ENCODE measurements at regions not wholly inside any gene's neighbourhood (a gene's known extent, or its start where the extent isn't known, plus 50 kb on each side); places are given as distances from the start of the nearest gene placed in this dataset.

- Histone ChIP-seq H2AFZ (ENCODE audit: low read length) (no peak overlapping the region), H4K5ac (ENCODE audit: insufficient read length, low read depth, low read length) (no peak overlapping the region), H3K79me2 (ENCODE audit: control insufficient read depth in 1 of 2, insufficient read depth in 2 of 2, low read length in 2 of 2) (no peaks in the 10 kb centered on the region), H3K79me1 (ENCODE audit: low read depth, low read length) (no peaks in the 10 kb centered on the region), H3K4me3 (ENCODE audit: extremely low read depth in 1 of 4, insufficient read depth in 2 of 4, low read depth in 3 of 4, low read length in 4 of 4) (no peak overlapping the region), H3K14ac (ENCODE audit: insufficient read length) (no peak overlapping the region), H3K4me2 (ENCODE audit: insufficient read depth in 1 of 2, low read depth in 2 of 2, low read length in 2 of 2) (no peak overlapping the region), H3K27me3 (replicated peaks in 1 of 4; ENCODE audit: control insufficient read depth in 3 of 4, extremely low read depth in 1 of 4, insufficient read depth in 3 of 4, low read length in 3 of 4) (no peaks in the 10 kb centered on the region), H3K23me2 (ENCODE audit: low read depth, low read length) (no peaks in the 10 kb centered on the region), H4K8ac (ENCODE audit: extremely low read depth, insufficient read depth, low read length) (no peak overlapping the region), H2BK20ac (ENCODE audit: low read length) (no peak overlapping the region), H2BK5ac (ENCODE audit: low read depth, low read length) (no peak overlapping the region), H3K27ac (ENCODE audit: low read depth, low read length) (no peak overlapping the region), H3K4ac (replicated peaks; ENCODE audit: insufficient read length, low read depth, low read length) (no peak overlapping the region), H4K91ac (replicated peaks; ENCODE audit: insufficient read length, low read length) (no peak overlapping the region), H3K9me3 (ENCODE audit: insufficient read depth in 2 of 2, low read depth in 1 of 2, low read length in 1 of 2) (peaks cover 15 to 20% of the 10 kb centered on the region in 2 experiments), H4K20me1 (replicated peaks in 1 of 2; ENCODE audit: control insufficient read depth in 1 of 2, insufficient read depth in 2 of 2, low read length in 2 of 2) (no peaks in the 10 kb centered on the region), H2BK120ac (replicated peaks; ENCODE audit: low read depth, low read length) (no peak overlapping the region), H3K9ac (replicated peaks in 1 of 4; ENCODE audit: extremely low read depth in 1 of 4, low read depth in 3 of 4, low read length in 3 of 4) (no peak overlapping the region), H2BK15ac (ENCODE audit: low read length) (no peak overlapping the region), H3K36me3 (ENCODE audit: control insufficient read depth in 2 of 4, insufficient read depth in 4 of 4, low read length in 3 of 4) (no peaks in the 10 kb centered on the region), H2BK12ac (ENCODE audit: low read depth, low read length) (no peak overlapping the region), H3K18ac (ENCODE audit: extremely low read depth, low read length) (no peak overlapping the region), H3K56ac (replicated peaks; ENCODE audit: insufficient read length, low read depth, low read length) (no peak overlapping the region), H3K4me1 (replicated peaks in 1 of 4; ENCODE audit: control insufficient read depth in 3 of 4, insufficient read depth in 4 of 4, low read length in 3 of 4) (no peaks in the 10 kb centered on the region), H2AK5ac (ENCODE audit: low read depth, low read length) (no peak overlapping the region), H3K23ac (ENCODE audit: insufficient read length) (no peak overlapping the region)
- CTCF ChIA-PET (ENCODE audit: partially characterized antibody): interaction anchor here (0.6 to 1.8 kb wide), 4 partner anchors 13 to 383 kb away, joined by 3 to 6 read pairs (median 3); no protein-coding TSS in a partner anchor
- POLR2A ChIA-PET (ENCODE audit: partially characterized antibody): no interaction called here
- TF ChIP-seq JUN (IDR thresholded peaks at IDR 0.05; ENCODE audit: low read depth, low read length): no peak
- no peak for TF ChIP-seq CEBPB (IDR thresholded peaks at IDR 0.05; ENCODE audit: low read depth, low read length)
- TF ChIP-seq HDAC6 (IDR thresholded peaks at IDR 0.05; ENCODE audit: low read depth, low read length): no peak
- TF ChIP-seq SP1 (IDR thresholded peaks at IDR 0.05; ENCODE audit: low read depth, low read length): no peak
- TF ChIP-seq, protein P1, sequence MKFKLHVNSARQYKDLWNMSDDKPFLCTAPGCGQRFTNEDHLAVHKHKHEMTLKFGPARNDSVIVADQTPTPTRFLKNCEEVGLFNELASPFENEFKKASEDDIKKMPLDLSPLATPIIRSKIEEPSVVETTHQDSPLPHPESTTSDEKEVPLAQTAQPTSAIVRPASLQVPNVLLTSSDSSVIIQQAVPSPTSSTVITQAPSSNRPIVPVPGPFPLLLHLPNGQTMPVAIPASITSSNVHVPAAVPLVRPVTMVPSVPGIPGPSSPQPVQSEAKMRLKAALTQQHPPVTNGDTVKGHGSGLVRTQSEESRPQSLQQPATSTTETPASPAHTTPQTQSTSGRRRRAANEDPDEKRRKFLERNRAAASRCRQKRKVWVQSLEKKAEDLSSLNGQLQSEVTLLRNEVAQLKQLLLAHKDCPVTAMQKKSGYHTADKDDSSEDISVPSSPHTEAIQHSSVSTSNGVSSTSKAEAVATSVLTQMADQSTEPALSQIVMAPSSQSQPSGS (IDR thresholded peaks at IDR 0.05; ENCODE audit: low read length): no peak
- TF ChIP-seq CREB1 (IDR thresholded peaks at IDR 0.05): no peak
- no peak for TF ChIP-seq YY1 (IDR thresholded peaks at IDR 0.05; ENCODE audit: low read depth, low read length)
- DNase-seq (ENCODE audit: low read depth in 1 of 2, low spot score in 2 of 2) (no peak), FAIRE-seq (no peak)
- WGBS, 2 experiments (ENCODE audit: extremely low coverage in 1 of 2, insufficient coverage in 1 of 2, insufficient read length in 1 of 2, insufficient replicate concordance in 2 of 2, low coverage in 1 of 2, low lambda C conversion rate in 2 of 2, missing lambda C conversion rate in 1 of 2): 89% methylated on average over 1 of the region's 1 CpG; no CpG with 5 or more reads in 1 of the 2 experiments
Observed at GRCh38 chr4:81850701-81851100, 379.0 kb upstream of the RASGEF1B start.

All from H1 (cell line).